ENCODE measurements at regions not wholly inside any gene's neighbourhood (a gene's known extent, or its start where the extent isn't known, plus 50 kb on each side); places are given as distances from the start of the nearest gene placed in this dataset.

DNA sequence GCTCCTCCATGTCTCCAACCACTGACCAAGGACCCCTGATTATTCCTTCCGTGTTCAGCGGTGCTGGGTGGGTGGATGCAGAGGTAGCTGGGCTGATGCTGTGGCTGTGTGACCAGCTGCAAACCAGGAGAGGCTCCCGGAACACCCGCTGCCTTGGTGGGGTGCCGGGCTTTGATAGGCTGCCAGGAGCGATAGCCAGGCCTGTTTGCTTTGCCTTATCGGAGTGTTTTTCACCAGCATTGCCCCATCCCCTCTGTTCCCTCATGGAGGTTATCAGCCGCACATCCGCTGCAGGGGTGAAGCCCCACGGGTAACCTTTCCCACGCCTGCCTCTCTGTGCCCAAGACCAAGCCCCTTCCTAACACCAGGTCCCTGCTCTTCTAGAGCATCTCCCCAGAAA, 354.3 kb downstream of the C16orf95 start:
- H3K27me3 ChIP-seq (replicated peaks; ENCODE audit: insufficient read depth, low read length) = peaks cover 64% of the 10 kb centered on the region
- no peak overlapping the region for H3K27ac ChIP-seq (ENCODE audit: low read length)

GRCh38 chr16:86963600-86964575, 353.3 kb downstream of the C16orf95 start:
- no peaks in the 10 kb centered on the region for H3K79me2 ChIP-seq (ENCODE audit: low read length)
- no peak overlapping the region for H3K4me3 ChIP-seq (ENCODE audit: low read length)
- H3K27me3 ChIP-seq (replicated peaks; ENCODE audit: insufficient read depth, low read length) = peaks cover 69% of the 10 kb centered on the region
- DNase-seq = no peak
- no peaks in the 10 kb centered on the region for H3F3A ChIP-seq (ENCODE audit: insufficient read depth, low read length)
- H3K9ac ChIP-seq (ENCODE audit: low read length) = no peak overlapping the region
- H2AFZ ChIP-seq (ENCODE audit: low read length) = no peak overlapping the region
- no peaks in the 10 kb centered on the region for H3K36me3 ChIP-seq (replicated peaks; ENCODE audit: insufficient read depth, low read length)
- H3K4me1 ChIP-seq (ENCODE audit: low read length) = no peaks in the 10 kb centered on the region
- no peak overlapping the region for H3K27ac ChIP-seq (ENCODE audit: low read length)
- H3K9me3 ChIP-seq (replicated peaks; ENCODE audit: insufficient read depth, low read length) = no peaks in the 10 kb centered on the region
- no peaks in the 10 kb centered on the region for H3K9me2 ChIP-seq (replicated peaks; ENCODE audit: insufficient read depth, low read length)
- TF ChIP-seq, protein P1, sequence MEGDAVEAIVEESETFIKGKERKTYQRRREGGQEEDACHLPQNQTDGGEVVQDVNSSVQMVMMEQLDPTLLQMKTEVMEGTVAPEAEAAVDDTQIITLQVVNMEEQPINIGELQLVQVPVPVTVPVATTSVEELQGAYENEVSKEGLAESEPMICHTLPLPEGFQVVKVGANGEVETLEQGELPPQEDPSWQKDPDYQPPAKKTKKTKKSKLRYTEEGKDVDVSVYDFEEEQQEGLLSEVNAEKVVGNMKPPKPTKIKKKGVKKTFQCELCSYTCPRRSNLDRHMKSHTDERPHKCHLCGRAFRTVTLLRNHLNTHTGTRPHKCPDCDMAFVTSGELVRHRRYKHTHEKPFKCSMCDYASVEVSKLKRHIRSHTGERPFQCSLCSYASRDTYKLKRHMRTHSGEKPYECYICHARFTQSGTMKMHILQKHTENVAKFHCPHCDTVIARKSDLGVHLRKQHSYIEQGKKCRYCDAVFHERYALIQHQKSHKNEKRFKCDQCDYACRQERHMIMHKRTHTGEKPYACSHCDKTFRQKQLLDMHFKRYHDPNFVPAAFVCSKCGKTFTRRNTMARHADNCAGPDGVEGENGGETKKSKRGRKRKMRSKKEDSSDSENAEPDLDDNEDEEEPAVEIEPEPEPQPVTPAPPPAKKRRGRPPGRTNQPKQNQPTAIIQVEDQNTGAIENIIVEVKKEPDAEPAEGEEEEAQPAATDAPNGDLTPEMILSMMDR (IDR thresholded peaks at IDR 0.05; ENCODE audit: low read length) = no peak
- TF ChIP-seq EZH2phosphoT487 (IDR thresholded peaks at IDR 0.05; ENCODE audit: low read length) (no peak), EZH2 (optimal IDR thresholded peaks at IDR 0.05; ENCODE audit: low read depth, low read length) (no peak)
- H4K20me1 ChIP-seq (ENCODE audit: insufficient read depth, low read length) = no peaks in the 10 kb centered on the region
- no peak overlapping the region for H3K4me2 ChIP-seq (ENCODE audit: low read depth, low read length)

More for the DNA sequence above, 354.3 kb downstream of the C16orf95 start:
- no peak overlapping the region for H3K4me2 ChIP-seq (ENCODE audit: low read depth, low read length)
- no peak overlapping the region for H2AFZ ChIP-seq (ENCODE audit: low read length)
- H3F3A ChIP-seq (ENCODE audit: insufficient read depth, low read length) = no peaks in the 10 kb centered on the region
- no peak overlapping the region for H3K9ac ChIP-seq (ENCODE audit: low read length)
- H3K79me2 ChIP-seq (ENCODE audit: low read length) = no peaks in the 10 kb centered on the region
- DNase-seq = no peak
- H3K9me3 ChIP-seq (replicated peaks; ENCODE audit: insufficient read depth, low read length) = no peaks in the 10 kb centered on the region
- no peaks in the 10 kb centered on the region for H3K4me1 ChIP-seq (ENCODE audit: low read length)
- H3K36me3 ChIP-seq (replicated peaks; ENCODE audit: insufficient read depth, low read length) = no peaks in the 10 kb centered on the region
- TF ChIP-seq EZH2 (optimal IDR thresholded peaks at IDR 0.05; ENCODE audit: low read depth, low read length) = no peak
- TF ChIP-seq EZH2phosphoT487 (IDR thresholded peaks at IDR 0.05; ENCODE audit: low read length) = no peak
- TF ChIP-seq, protein P1 (IDR thresholded peaks at IDR 0.05; ENCODE audit: low read length) = no peak
- no peak overlapping the region for H3K4me3 ChIP-seq (ENCODE audit: low read length)
- H3K9me2 ChIP-seq (replicated peaks; ENCODE audit: insufficient read depth, low read length) = no peaks in the 10 kb centered on the region
- H4K20me1 ChIP-seq (ENCODE audit: insufficient read depth, low read length) = no peaks in the 10 kb centered on the region

DNA sequence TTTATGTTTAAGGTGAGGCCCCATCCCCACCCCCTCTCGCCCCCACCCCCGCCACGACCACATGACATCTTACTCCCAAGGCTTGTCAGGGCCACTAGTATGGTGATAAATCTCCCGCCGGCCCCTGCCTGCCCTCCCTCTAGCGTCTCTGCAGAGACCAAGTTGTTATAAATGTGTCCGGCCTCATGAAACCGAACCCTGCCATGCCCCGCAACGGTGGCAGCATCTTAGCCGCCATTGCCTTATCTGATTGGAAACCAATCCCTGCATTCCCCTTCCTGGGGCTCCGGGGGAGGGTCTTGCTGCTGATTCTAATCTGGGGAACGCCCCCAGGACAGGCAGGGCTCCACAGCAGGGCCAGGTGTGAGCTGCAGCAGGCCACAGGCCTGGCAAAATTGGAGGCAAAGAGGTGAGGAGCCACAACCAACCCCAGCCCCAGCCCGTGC, 352.4 kb downstream of the C16orf95 start:
- no peak overlapping the region for H3K9ac ChIP-seq (ENCODE audit: low read length)
- no peak for DNase-seq
- H3K79me2 ChIP-seq (ENCODE audit: low read length) = no peaks in the 10 kb centered on the region
- H3K36me3 ChIP-seq (replicated peaks; ENCODE audit: insufficient read depth, low read length) = no peaks in the 10 kb centered on the region
- no peak overlapping the region for H2AFZ ChIP-seq (ENCODE audit: low read length)
- no peak overlapping the region for H3K4me3 ChIP-seq (ENCODE audit: low read length)
- no peak overlapping the region for H3K4me2 ChIP-seq (ENCODE audit: low read depth, low read length)
- TF ChIP-seq, protein P1 (IDR thresholded peaks at IDR 0.05; ENCODE audit: low read length) = no peak
- TF ChIP-seq EZH2 (optimal IDR thresholded peaks at IDR 0.05; ENCODE audit: low read depth, low read length) = no peak
- no peak for TF ChIP-seq EZH2phosphoT487 (IDR thresholded peaks at IDR 0.05; ENCODE audit: low read length)
- H3K9me2 ChIP-seq (replicated peaks; ENCODE audit: insufficient read depth, low read length) = no peaks in the 10 kb centered on the region
- no peaks in the 10 kb centered on the region for H4K20me1 ChIP-seq (ENCODE audit: insufficient read depth, low read length)
- H3F3A ChIP-seq (ENCODE audit: insufficient read depth, low read length) = no peaks in the 10 kb centered on the region
- no peaks in the 10 kb centered on the region for H3K4me1 ChIP-seq (ENCODE audit: low read length)
- no peaks in the 10 kb centered on the region for H3K9me3 ChIP-seq (replicated peaks; ENCODE audit: insufficient read depth, low read length)
- peaks cover 66% of the 10 kb centered on the region for H3K27me3 ChIP-seq (replicated peaks; ENCODE audit: insufficient read depth, low read length)
- H3K27ac ChIP-seq (ENCODE audit: low read length) = no peak overlapping the region
